Neural cell (in vitro differentiated cells): ENCODE measurements at regions not wholly inside any gene's neighbourhood (a gene's known extent, or its start where the extent isn't known, plus 50 kb on each side); places are given as distances from the start of the nearest gene placed in this dataset.

Experiments used
- H2AFZ ChIP-seq: fragments of 200-600, 300-800 bp; sonication (generic), shearing (Covaris generic); 2 replicates; pipeline ENCODE4 v1.6.0; 2014; ENCODE audit warnings: low read depth, mild to moderate bottlenecking, antibody characterized with exemption, low read length, moderate library complexity
- H3F3A ChIP-seq: fragments of 200-600 bp; shearing (Covaris generic); 2 replicates; pipeline ENCODE4 v1.6.1; 2016; ENCODE audit warnings: mild to moderate bottlenecking, moderate library complexity, mixed read lengths, antibody characterized with exemption, low read length; ENCODE audit not compliant: insufficient read depth, poor library complexity, severe bottlenecking
- H3K27ac ChIP-seq: fragments of 200-600, 300-800 bp; sonication (generic), shearing (Covaris generic); 2 replicates; pipeline ENCODE4 v1.5.1; 2014; ENCODE audit warnings: mild to moderate bottlenecking, low read length, moderate library complexity
- H3K27me3 ChIP-seq: fragments of 300-800, 200-600 bp; sonication (generic), shearing (Covaris generic); 2 replicates; pipeline ENCODE4 v1.6.0; 2014; ENCODE audit warnings: mild to moderate bottlenecking, low read depth, low read length, moderate library complexity; ENCODE audit not compliant: insufficient read depth
- H3K36me3 ChIP-seq: fragments of 300-800, 200-600 bp; sonication (generic), shearing (Covaris generic); 2 replicates; pipeline ENCODE4 v1.5.1; 2014; ENCODE audit warnings: mild to moderate bottlenecking, antibody characterized with exemption, low read length, moderate library complexity; ENCODE audit not compliant: insufficient read depth
- H3K4me2 ChIP-seq: fragments of 300-800, 200-600 bp; sonication (generic), shearing (Covaris generic); 2 replicates; pipeline ENCODE4 v1.6.0; 2014; ENCODE audit warnings: mild to moderate bottlenecking, low read length
- H3K4me3 ChIP-seq: fragments of 300-800, 200-600 bp; sonication (generic), shearing (Covaris generic); 2 replicates; pipeline ENCODE4 v1.5.1; 2014; ENCODE audit warnings: mild to moderate bottlenecking, low read length, moderate library complexity
- H3K79me2 ChIP-seq: fragments of 200-600 bp; shearing (Covaris generic); replicated peaks from 2 replicates; pipeline ENCODE4 v1.6.0; 2014; ENCODE audit warnings: mild to moderate bottlenecking, low read length, moderate library complexity; ENCODE audit not compliant: insufficient read depth
- H3K9ac ChIP-seq: fragments of 300-800, 200-600 bp; sonication (generic), shearing (Covaris generic); 2 replicates; pipeline ENCODE4 v1.6.1; 2016; ENCODE audit warnings: mild to moderate bottlenecking, low read length, mixed read lengths
- H3K9me2 ChIP-seq: fragments of 200-600 bp; shearing (Covaris generic); 2 replicates; pipeline ENCODE4 v1.6.1; 2016; ENCODE audit warnings: mild to moderate bottlenecking, low read length, mixed read lengths; ENCODE audit not compliant: insufficient read depth
- H3K9me3 ChIP-seq: fragments of 200-600, 300-800 bp; sonication (generic), shearing (Covaris generic); 2 replicates; pipeline ENCODE4 v1.6.1; 2016; ENCODE audit warnings: mild to moderate bottlenecking, mixed run types, low read length, moderate library complexity, mixed read lengths
- H4K20me1 ChIP-seq: fragments of 200-600 bp; shearing (Covaris generic); 2 replicates; pipeline ENCODE4 v1.6.1; 2016; ENCODE audit warnings: mild to moderate bottlenecking, mixed run types; ENCODE audit not compliant: insufficient read depth
- EP300 ChIP-seq: fragments of 450-650 bp; conservative IDR thresholded peaks from 2 replicates; pipeline ENCODE4 v1.6.1; 2014; ENCODE audit warnings: antibody characterized with exemption, mild to moderate bottlenecking, moderate library complexity; ENCODE audit not compliant: poor library complexity, severe bottlenecking
- EZH2 ChIP-seq: fragments of 200-600, 300-800 bp; shearing (Covaris generic), sonication (generic); IDR thresholded peaks from 2 replicates; pipeline ENCODE4 v1.6.1; 2014; ENCODE audit warnings: antibody characterized with exemption, low read length, borderline replicate concordance, mild to moderate bottlenecking; ENCODE audit not compliant: insufficient read depth, poor library complexity, severe bottlenecking
- MXI1 ChIP-seq: fragments of 450-650 bp; conservative IDR thresholded peaks from 2 replicates; pipeline ENCODE4 v1.6.1; 2014; ENCODE audit warnings: antibody characterized with exemption, mild to moderate bottlenecking; ENCODE audit not compliant: poor library complexity, severe bottlenecking
- POLR2AphosphoS5 ChIP-seq: IDR thresholded peaks from 2 replicates; pipeline ENCODE4 v1.6.1; 2012
- RAD21 ChIP-seq: fragments of 450-650 bp; conservative IDR thresholded peaks from 2 replicates; pipeline ENCODE4 v1.6.1; 2014; ENCODE audit warnings: antibody characterized with exemption, mild to moderate bottlenecking, moderate library complexity
- SMC3 ChIP-seq: fragments of 450-650 bp; conservative IDR thresholded peaks from 2 replicates; pipeline ENCODE4 v1.6.1; 2014; ENCODE audit warnings: antibody characterized with exemption, mild to moderate bottlenecking, moderate library complexity; ENCODE audit not compliant: poor library complexity
- TAF1 ChIP-seq: IDR thresholded peaks from 2 replicates; pipeline ENCODE4 v1.6.1; 2012; ENCODE audit warnings: low read depth
- TF ChIP-seq, protein P1 (sequence below): IDR thresholded peaks from 2 replicates; pipeline ENCODE4 v1.6.1; 2012; ENCODE audit warnings: borderline replicate concordance
- TF ChIP-seq, protein P2 (sequence below): fragments of 450-650 bp; IDR thresholded peaks from 2 replicates; pipeline ENCODE4 v1.5.1; 2014; ENCODE audit warnings: antibody characterized with exemption, mild to moderate bottlenecking, moderate library complexity; ENCODE audit not compliant: poor library complexity, severe bottlenecking

- no peak overlapping the region for H3K9ac ChIP-seq
- no peaks in the 10 kb centered on the region for H3K9me2 ChIP-seq
- no peaks in the 10 kb centered on the region for H3K36me3 ChIP-seq
- H2AFZ ChIP-seq, result no peak overlapping the region
- H3F3A ChIP-seq, result no peaks in the 10 kb centered on the region
- H3K27ac ChIP-seq, result no peak overlapping the region
- H3K79me2 ChIP-seq, result no peaks in the 10 kb centered on the region
- no peak overlapping the region for H3K4me3 ChIP-seq
- no peaks in the 10 kb centered on the region for H3K27me3 ChIP-seq
- TF ChIP-seq, protein P1, sequence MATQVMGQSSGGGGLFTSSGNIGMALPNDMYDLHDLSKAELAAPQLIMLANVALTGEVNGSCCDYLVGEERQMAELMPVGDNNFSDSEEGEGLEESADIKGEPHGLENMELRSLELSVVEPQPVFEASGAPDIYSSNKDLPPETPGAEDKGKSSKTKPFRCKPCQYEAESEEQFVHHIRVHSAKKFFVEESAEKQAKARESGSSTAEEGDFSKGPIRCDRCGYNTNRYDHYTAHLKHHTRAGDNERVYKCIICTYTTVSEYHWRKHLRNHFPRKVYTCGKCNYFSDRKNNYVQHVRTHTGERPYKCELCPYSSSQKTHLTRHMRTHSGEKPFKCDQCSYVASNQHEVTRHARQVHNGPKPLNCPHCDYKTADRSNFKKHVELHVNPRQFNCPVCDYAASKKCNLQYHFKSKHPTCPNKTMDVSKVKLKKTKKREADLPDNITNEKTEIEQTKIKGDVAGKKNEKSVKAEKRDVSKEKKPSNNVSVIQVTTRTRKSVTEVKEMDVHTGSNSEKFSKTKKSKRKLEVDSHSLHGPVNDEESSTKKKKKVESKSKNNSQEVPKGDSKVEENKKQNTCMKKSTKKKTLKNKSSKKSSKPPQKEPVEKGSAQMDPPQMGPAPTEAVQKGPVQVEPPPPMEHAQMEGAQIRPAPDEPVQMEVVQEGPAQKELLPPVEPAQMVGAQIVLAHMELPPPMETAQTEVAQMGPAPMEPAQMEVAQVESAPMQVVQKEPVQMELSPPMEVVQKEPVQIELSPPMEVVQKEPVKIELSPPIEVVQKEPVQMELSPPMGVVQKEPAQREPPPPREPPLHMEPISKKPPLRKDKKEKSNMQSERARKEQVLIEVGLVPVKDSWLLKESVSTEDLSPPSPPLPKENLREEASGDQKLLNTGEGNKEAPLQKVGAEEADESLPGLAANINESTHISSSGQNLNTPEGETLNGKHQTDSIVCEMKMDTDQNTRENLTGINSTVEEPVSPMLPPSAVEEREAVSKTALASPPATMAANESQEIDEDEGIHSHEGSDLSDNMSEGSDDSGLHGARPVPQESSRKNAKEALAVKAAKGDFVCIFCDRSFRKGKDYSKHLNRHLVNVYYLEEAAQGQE, result no peak
- TF ChIP-seq, protein P2, sequence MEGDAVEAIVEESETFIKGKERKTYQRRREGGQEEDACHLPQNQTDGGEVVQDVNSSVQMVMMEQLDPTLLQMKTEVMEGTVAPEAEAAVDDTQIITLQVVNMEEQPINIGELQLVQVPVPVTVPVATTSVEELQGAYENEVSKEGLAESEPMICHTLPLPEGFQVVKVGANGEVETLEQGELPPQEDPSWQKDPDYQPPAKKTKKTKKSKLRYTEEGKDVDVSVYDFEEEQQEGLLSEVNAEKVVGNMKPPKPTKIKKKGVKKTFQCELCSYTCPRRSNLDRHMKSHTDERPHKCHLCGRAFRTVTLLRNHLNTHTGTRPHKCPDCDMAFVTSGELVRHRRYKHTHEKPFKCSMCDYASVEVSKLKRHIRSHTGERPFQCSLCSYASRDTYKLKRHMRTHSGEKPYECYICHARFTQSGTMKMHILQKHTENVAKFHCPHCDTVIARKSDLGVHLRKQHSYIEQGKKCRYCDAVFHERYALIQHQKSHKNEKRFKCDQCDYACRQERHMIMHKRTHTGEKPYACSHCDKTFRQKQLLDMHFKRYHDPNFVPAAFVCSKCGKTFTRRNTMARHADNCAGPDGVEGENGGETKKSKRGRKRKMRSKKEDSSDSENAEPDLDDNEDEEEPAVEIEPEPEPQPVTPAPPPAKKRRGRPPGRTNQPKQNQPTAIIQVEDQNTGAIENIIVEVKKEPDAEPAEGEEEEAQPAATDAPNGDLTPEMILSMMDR, result no peak
- TF ChIP-seq MXI1 (no peak), EZH2 (no peak), SMC3 (no peak), TAF1 (no peak), EP300 (no peak), RAD21 (no peak), POLR2AphosphoS5 (no peak)
- peaks cover 4% of the 10 kb centered on the region for H3K9me3 ChIP-seq
- no peaks in the 10 kb centered on the region for H4K20me1 ChIP-seq
- no peak overlapping the region for H3K4me2 ChIP-seq
These were observed 464.9 kb downstream of the EIPR1 start for GRCh38 chr2:2912731-2913130.

DNA sequence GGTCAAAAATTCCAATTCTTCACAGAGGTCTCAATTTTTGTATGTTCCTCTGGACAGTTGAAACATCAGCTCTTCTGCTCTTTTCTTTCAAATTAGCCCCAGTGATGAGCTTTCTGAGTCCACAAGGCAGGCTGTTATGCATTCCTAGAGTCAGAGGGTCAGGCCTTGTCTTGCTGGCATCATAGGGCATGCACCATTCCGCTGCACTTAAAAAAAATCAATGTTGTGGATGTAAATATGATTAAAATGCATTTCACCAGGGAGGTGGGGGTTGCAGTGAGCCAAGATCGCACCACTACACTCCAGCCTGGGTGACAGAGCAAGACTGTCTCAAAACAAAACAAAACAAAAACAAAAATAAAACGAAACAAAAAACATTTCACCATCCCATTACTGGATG lies 465.3 kb downstream of the EIPR1 start:
- Histone ChIP-seq H3K4me2 (no peak overlapping the region), H3K27me3 (no peaks in the 10 kb centered on the region), H4K20me1 (no peaks in the 10 kb centered on the region), H3K9me3 (peaks cover 4% of the 10 kb centered on the region), H3K9ac (no peak overlapping the region), H3K36me3 (no peaks in the 10 kb centered on the region), H3K79me2 (no peaks in the 10 kb centered on the region), H3K4me3 (no peak overlapping the region), H3K27ac (no peak overlapping the region), H3K9me2 (no peaks in the 10 kb centered on the region), H2AFZ (no peak overlapping the region), H3F3A (no peaks in the 10 kb centered on the region)
- TF ChIP-seq TAF1 (no peak), EP300 (no peak), SMC3 (no peak)

- Histone ChIP-seq H4K20me1 (no peaks in the 10 kb centered on the region), H3K9me3 (no peaks in the 10 kb centered on the region), H3K9ac (no peak overlapping the region), H3F3A (no peaks in the 10 kb centered on the region), H3K36me3 (no peaks in the 10 kb centered on the region), H3K9me2 (no peaks in the 10 kb centered on the region), H3K4me2 (no peak overlapping the region), H3K27me3 (no peaks in the 10 kb centered on the region), H3K79me2 (no peaks in the 10 kb centered on the region), H2AFZ (no peak overlapping the region), H3K4me3 (no peak overlapping the region), H3K27ac (no peak overlapping the region)
- no peak for TF ChIP-seq POLR2AphosphoS5
- TF ChIP-seq TAF1, result no peak
- TF ChIP-seq SMC3, result no peak
- TF ChIP-seq, protein P1, result no peak
- no peak for TF ChIP-seq EP300
- TF ChIP-seq, protein P2, result no peak
- no peak for TF ChIP-seq MXI1
- TF ChIP-seq RAD21, result no peak
- TF ChIP-seq EZH2, result no peak
These were observed 467.4 kb downstream of the EIPR1 start for GRCh38 chr2:2910259-2910658.
